Fibroblast of lung (primary cell): ENCODE measurements at regions not wholly inside any gene's neighbourhood (a gene's known extent, or its start where the extent isn't known, plus 50 kb on each side); places are given as distances from the start of the nearest gene placed in this dataset.
"Not testable (repeated sequence)": the region's sequence is repeated elsewhere in the genome, so short reads cannot be mapped to it uniquely, and the experiment has no call there.

Experiments
- EZH2 ChIP-seq: IDR thresholded peaks from 2 replicates; pipeline ENCODE4 v1.5.1; 2012; ENCODE audit warnings: low read length, control low read depth, mild to moderate bottlenecking; ENCODE audit errors: missing control alignments
- TF ChIP-seq, protein P1 (sequence below), 2 donors: IDR thresholded peaks in 1 of 2; conservative IDR thresholded peaks in 1 of 2; 1 replicate in 1 of 2; 2 replicates in 1 of 2; pipeline ENCODE4 v1.5.1; 2011 to 2012; ENCODE audit warnings: low read length in 2 of 2, control low read depth in 1 of 2, inconsistent platforms in 1 of 2, low read depth in 1 of 2, mild to moderate bottlenecking in 1 of 2

DNA sequence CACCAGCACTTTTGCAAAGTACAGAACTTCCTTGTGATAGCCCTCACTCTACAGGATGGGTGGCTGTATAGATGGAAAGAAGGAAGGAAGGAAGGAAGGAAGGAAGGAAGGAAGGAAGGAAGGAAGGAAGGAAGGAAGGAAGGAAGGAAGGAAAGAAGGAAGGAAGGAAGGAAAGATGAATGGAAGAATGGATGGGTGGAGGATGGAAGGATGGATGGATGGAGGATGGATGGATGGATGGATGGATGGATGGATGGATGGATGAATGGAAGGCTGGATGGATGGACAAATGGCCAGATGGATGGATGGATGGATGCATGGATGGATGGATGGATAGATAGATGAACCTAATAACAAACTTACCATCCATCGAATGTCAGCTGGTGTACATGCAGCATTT, 256.9 kb downstream of the ANKRD60 start:
- TF ChIP-seq, protein P1, sequence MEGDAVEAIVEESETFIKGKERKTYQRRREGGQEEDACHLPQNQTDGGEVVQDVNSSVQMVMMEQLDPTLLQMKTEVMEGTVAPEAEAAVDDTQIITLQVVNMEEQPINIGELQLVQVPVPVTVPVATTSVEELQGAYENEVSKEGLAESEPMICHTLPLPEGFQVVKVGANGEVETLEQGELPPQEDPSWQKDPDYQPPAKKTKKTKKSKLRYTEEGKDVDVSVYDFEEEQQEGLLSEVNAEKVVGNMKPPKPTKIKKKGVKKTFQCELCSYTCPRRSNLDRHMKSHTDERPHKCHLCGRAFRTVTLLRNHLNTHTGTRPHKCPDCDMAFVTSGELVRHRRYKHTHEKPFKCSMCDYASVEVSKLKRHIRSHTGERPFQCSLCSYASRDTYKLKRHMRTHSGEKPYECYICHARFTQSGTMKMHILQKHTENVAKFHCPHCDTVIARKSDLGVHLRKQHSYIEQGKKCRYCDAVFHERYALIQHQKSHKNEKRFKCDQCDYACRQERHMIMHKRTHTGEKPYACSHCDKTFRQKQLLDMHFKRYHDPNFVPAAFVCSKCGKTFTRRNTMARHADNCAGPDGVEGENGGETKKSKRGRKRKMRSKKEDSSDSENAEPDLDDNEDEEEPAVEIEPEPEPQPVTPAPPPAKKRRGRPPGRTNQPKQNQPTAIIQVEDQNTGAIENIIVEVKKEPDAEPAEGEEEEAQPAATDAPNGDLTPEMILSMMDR (conservative IDR thresholded peaks at IDR 0.05 in 1 of 2, IDR thresholded peaks at IDR 0.05 in 1 of 2; ENCODE audit: low read depth in 1 of 2, low read length in 2 of 2) = not testable (repeated sequence)
- not testable (repeated sequence) for TF ChIP-seq EZH2
